HG02642 (cell line): ENCODE measurements at regions not wholly inside any gene's neighbourhood (a gene's known extent, or its start where the extent isn't known, plus 50 kb on each side); places are given as distances from the start of the nearest gene placed in this dataset.

ENCODE experiments used
- ATAC-seq: cut with Tn5 transposase; IDR thresholded peaks from one replicate; pipeline ENCODE4 v1.9.1; 2021; ENCODE audit warnings: mild to moderate bottlenecking; ENCODE audit not compliant: unreplicated experiment, poor library complexity

GRCh38 chr2:146108993-146109392 is 1589.1 kb upstream of the ZEB2 start:
- no peak for ATAC-seq

- ATAC-seq: no peak
Observed at GRCh38 chr2:146094185-146094584, 1574.3 kb upstream of the ZEB2 start.

DNA sequence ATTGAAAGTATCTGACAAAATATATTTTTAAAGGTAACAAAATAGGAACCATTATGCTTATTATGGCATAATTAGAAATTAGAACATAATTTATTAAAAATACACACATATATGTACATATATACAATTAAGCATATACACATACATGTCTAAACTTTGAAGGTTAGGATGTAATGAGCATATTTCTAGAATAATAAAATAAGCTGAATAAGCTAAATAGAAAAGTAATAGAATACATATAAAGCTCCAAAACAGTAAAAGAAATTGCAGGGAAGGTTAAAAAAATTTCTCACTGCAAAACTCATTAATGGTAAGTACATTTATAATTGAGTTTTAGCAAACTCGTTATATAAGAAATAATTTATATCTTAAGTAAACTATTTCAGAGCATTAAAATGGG is 1561.5 kb upstream of the ZEB2 start:
- no peak for ATAC-seq

GRCh38 chr2:146080925-146081324 is 1561.0 kb upstream of the ZEB2 start:
- ATAC-seq: no peak

DNA sequence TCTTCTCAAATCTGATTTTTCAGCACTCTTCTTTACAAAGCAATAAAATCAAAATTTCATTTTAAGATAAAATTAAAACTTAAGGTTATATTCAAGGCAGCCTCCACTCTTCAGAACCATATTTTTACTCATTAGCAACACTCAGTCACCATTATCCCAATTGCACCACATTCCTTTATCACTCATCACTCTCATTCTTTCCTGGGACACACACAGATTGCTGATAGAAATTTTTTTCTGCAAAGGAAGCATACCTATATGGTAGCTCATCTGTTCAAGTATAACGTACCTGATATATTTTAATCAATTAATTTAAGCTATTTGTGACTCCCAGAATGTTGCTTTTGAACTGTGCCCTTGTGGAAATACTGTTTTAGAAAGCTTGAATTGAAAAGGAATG is 1559.3 kb upstream of the ZEB2 start:
- ATAC-seq: no peak

DNA sequence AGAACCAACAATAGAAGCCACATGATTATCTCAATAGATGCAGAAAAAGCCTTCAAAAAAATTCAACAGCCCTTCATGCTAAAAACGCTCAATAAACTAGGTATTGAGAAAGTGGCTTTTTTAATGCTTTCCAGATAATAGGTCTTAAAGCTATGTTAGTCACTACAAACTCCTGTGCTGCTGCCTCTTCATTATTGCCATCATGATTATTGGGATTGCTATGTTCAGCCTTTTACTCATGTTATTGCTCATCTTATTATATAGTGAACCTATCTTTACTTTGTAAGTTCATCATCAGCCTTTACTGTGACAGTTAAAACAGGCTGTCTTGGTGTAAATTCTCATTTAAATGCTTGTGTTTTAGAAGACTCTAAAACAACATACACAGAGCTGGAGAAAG is 1557.2 kb upstream of the ZEB2 start:
- ATAC-seq: no peak

DNA sequence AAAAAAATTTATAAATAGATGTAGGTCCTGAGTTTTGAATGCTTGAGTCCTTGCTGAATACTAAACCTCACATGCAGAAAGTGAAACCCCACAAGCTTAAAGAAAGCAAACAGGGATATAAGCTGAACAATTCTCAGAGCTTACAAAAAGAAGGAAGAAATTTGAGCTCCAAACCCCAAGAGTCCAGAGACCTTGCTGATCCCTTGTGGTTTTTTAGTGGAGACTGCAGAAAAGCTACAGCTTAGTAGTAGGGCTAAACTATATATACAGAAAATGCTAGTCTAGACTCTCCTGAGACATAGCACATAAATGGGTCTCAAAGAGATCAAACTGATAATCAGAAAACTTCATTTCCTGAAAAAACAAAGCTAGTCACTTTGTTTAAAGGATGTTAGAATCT is 1548.1 kb upstream of the ZEB2 start:
- no peak for ATAC-seq

DNA sequence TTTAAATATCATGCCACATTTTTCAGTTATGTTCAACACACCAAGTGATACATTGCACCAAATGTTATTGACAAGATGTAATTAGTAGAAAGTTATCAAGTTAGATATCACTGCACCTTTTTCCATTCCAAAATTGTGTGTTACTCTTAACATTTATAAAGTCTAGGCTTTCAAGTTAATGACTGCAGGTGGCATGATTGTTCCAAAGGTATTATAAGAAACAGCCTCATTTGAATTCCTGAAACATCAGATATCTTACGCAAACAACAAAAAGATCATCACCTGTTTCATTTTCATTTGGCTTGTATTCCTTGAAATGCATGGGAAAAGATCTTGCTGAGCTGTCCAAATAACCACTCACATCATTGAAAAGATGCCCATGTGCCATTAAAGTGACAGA is 1528.2 kb upstream of the ZEB2 start:
- no peak for ATAC-seq

GRCh38 chr2:146041274-146041910 is 1521.5 kb upstream of the ZEB2 start:
- ATAC-seq: no peak

DNA sequence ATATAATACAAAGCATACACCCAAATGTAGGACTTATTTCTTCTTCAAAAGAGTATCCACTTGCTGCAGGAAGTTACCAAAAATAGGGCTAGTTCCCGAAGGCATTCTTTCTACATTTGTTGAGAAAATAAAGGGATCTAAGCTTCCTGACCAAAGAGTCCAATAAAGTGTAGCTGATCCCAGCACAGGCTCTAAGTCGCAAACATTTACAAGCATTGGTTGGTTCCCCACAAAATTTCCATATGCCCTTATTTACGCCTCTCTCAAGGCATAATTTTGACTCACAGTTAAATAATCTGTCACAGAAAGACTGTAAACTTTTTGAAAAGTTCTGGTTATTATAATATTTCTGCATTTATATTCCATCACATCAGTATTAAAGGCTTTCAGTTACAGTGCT is 1520.1 kb upstream of the ZEB2 start:
- ATAC-seq: no peak

DNA sequence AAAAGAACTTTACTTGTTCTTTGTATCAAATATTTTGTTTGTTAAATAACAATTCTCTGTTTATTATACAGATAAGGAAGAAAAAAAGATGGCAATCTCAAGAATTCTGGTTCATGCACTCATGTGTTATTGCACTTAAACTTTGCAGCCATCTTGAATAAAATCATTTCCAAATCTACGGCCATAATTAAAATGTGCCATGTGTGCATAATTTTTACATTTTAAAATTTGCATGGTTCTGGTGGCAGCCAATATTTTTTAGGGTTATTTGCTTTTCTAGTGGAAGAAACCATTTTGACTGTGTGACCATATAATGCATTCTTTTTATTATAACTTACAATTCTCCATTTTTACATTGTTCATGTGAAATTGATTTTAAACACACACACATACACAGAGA is 1518.1 kb upstream of the ZEB2 start:
- ATAC-seq: no peak

DNA sequence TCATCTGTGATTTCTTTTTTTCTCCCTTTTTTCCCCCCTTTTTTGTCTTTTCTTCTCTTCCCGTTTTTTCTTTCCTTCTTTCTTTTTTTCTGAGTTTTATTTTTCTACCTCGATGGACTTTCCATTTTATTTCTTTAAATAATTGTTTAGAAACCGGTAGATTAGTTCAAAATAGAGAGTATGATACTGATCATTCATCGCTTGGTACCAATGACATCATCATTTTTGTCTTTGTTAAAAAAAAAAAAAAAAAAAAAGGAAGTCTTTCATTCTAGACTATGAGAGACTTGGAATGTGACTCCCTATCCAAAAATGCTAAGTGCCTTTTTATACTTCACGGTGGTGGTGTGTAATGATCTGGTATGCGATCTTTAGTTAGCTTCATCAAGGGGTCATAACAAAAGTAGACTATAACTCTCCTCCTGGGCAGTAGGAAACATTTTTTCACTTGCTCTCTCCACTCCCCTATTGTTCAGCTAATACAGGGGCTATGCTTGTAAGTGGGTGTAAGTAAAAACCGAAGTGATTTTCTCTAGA is 1517.5 kb upstream of the ZEB2 start:
- no peak for ATAC-seq

GRCh38 chr2:146031158-146031557 is 1511.2 kb upstream of the ZEB2 start:
- ATAC-seq: no peak

GRCh38 chr2:146027156-146027555 is 1507.2 kb upstream of the ZEB2 start:
- no peak for ATAC-seq

- ATAC-seq: no peak
Observed at GRCh38 chr2:146025519-146025918, 1505.6 kb upstream of the ZEB2 start.

DNA sequence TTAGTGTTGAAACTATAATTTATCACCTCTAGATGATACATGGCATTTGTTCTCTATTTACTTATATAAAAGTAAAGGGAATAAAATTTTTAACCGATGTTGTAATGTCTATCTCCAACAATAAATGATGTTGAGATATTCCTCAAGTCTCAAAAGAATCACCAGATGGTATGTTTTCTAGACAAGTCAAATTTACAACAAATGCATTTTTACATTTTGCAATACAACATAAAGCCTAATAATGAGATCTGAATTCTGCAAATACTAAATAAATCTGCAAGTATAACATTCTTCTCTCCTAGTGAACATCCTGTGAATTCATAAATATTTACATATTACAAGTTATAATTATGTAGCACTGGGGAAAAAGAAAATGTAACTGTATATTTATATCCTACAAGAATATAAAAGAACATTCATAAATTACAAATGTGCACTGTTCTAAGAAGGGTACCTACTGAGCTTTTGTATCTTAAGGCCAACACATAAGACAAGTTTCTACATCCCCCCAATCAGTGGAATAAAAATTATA is 1504.4 kb upstream of the ZEB2 start:
- no peak for ATAC-seq

- no peak for ATAC-seq
Observed at GRCh38 chr2:146004462-146004861, 1484.5 kb upstream of the ZEB2 start.

DNA sequence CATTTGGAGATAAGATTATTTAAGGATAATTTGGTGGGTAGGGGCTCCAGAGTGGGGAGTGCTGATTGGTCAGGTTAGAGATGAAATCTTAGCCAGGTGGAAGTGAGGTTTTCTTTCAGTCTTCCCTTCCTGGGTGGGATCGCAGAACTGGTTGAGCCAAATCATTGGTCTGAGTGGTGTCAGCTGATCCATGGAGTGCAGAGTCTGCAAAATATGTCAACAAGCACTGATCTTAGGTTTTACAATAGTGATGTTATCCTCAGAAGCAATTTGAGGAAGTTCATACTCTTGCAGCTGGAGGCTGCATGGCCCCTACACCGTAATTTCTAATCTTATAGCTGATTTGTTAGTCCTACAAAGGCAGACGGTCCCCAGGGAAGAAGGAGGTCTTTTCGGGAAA is 1483.4 kb upstream of the ZEB2 start:
- no peak for ATAC-seq

DNA sequence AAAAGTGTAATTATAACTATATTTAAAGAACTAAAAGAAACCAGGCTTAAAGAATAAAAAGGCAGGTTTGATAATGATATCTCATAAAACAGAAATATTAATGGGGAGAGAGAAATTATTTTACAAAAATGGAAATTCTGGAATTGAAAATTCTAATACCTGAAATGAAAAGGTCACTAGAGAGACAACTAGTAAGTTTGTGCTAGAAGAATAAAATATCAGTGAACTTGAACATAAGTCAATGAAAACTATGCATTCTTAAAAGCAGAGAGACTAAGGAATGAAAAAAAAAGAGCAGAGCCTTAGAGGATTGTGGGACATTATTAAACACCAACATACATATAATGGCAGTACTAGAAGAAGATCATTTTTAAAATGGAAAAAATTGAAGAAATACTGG is 1475.0 kb upstream of the ZEB2 start:
- ATAC-seq: no peak

DNA sequence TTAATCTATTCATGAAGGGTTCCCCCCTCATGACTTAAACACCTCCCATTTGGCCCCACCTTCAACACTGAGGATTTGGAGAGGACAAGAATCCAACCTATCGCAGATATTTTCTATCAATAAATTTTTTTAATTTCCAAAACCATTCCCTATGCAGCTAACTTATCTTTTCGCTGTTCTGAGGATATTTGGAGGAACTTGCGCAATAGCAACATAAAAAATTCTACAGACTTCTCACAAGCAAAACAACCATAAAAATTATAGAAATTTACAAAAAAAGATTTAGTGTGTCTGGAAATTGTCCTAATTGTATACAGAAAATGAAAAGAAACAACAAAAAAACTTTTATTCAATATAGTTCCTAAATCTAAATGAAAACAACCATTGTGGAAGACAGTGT is 1472.7 kb upstream of the ZEB2 start:
- no peak for ATAC-seq

DNA sequence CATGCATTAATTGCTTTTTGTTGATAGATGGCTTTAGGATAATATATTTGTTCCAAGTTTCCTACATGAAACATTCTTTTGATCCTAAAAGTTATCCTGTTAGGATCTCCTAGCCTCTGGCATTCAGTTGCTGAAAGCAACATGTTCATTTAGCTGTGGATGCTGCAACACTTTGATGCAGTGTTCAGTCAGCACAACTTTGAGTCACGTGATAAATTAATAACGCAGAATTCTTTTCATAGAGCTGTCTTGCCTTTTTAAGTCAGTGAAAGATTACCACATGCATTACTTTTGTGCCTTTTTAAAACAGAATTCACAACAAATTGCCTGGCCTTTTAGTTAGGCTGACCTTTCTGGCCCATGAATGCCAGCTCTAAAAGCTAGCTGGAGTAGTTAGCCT is 1467.9 kb upstream of the ZEB2 start:
- ATAC-seq: no peak

- no peak for ATAC-seq
Observed at GRCh38 chr2:145985517-145985916, 1465.6 kb upstream of the ZEB2 start.
